Skeletal muscle cell (primary cell): ENCODE measurements at regions not wholly inside any gene's neighbourhood (a gene's known extent, or its start where the extent isn't known, plus 50 kb on each side); places are given as distances from the start of the nearest gene placed in this dataset.

Source experiments
- DNase-seq: peaks from one replicate; pipeline ENCODE4 v3.0.0-alpha.2; 2010; ENCODE audit warnings: low read depth
- H3K4me3 ChIP-seq: 2 replicates; pipeline ENCODE4 v1.5.1; 2011; ENCODE audit warnings: low read depth, mild to moderate bottlenecking, control low read depth, low read length, moderate library complexity

GRCh38 chr9:3059781-3060468 lies 216.0 kb upstream of the PUM3 start:
- H3K4me3 ChIP-seq: no peak overlapping the region
- no peak for DNase-seq

GRCh38 chr9:3058409-3058808 lies 214.5 kb upstream of the PUM3 start:
- no peak for DNase-seq
- H3K4me3 ChIP-seq: no peak overlapping the region

GRCh38 chr9:3054017-3054586 lies 210.2 kb upstream of the PUM3 start:
- no peak for DNase-seq
- H3K4me3 ChIP-seq: no peak overlapping the region

GRCh38 chr9:3049636-3050035 lies 205.7 kb upstream of the PUM3 start:
- DNase-seq: no peak
- no peak overlapping the region for H3K4me3 ChIP-seq

GRCh38 chr9:3047912-3048311 lies 204.0 kb upstream of the PUM3 start:
- DNase-seq: no peak
- no peak overlapping the region for H3K4me3 ChIP-seq

- no peak for DNase-seq
- H3K4me3 ChIP-seq: no peak overlapping the region
Observed at GRCh38 chr9:3045153-3045552, 201.3 kb upstream of the PUM3 start.

GRCh38 chr9:3043369-3043768 lies 199.5 kb upstream of the PUM3 start:
- H3K4me3 ChIP-seq: no peak overlapping the region
- DNase-seq: no peak

GRCh38 chr9:3040761-3041160 lies 196.9 kb upstream of the PUM3 start:
- no peak overlapping the region for H3K4me3 ChIP-seq
- no peak for DNase-seq

GRCh38 chr9:3036333-3036700 lies 192.4 kb upstream of the PUM3 start:
- H3K4me3 ChIP-seq: no peak overlapping the region
- no peak for DNase-seq

- H3K4me3 ChIP-seq: no peak overlapping the region
- DNase-seq: no peak
Observed at GRCh38 chr9:3035579-3036332, 191.9 kb upstream of the PUM3 start.

- no peak for DNase-seq
- no peak overlapping the region for H3K4me3 ChIP-seq
Observed at GRCh38 chr9:3032898-3033297, 189.0 kb upstream of the PUM3 start.

GRCh38 chr9:3028535-3028934 lies 184.6 kb upstream of the PUM3 start:
- no peak overlapping the region for H3K4me3 ChIP-seq
- DNase-seq: no peak

- H3K4me3 ChIP-seq: no peak overlapping the region
- DNase-seq: no peak
Observed at GRCh38 chr9:3027210-3027609, 183.3 kb upstream of the PUM3 start.

- DNase-seq: no peak
- H3K4me3 ChIP-seq: no peak overlapping the region
Observed at GRCh38 chr9:3023449-3023848, 179.6 kb upstream of the PUM3 start.

GRCh38 chr9:3018691-3019230 lies 174.9 kb upstream of the PUM3 start:
- no peak for DNase-seq
- no peak overlapping the region for H3K4me3 ChIP-seq

- no peak overlapping the region for H3K4me3 ChIP-seq
- DNase-seq: no peak
Observed at GRCh38 chr9:3018071-3018470, 174.2 kb upstream of the PUM3 start.

GRCh38 chr9:3014178-3014577 lies 170.3 kb upstream of the PUM3 start:
- no peak for DNase-seq
- H3K4me3 ChIP-seq: no peak overlapping the region

GRCh38 chr9:3012842-3013241 lies 168.9 kb upstream of the PUM3 start:
- H3K4me3 ChIP-seq: no peak overlapping the region
- DNase-seq: no peak

GRCh38 chr9:3012245-3012644 lies 168.3 kb upstream of the PUM3 start:
- DNase-seq: no peak
- no peak overlapping the region for H3K4me3 ChIP-seq

- no peak for DNase-seq
- no peak overlapping the region for H3K4me3 ChIP-seq
Observed at GRCh38 chr9:3008091-3008490, 164.2 kb upstream of the PUM3 start.

GRCh38 chr9:3007326-3007725 lies 163.4 kb upstream of the PUM3 start:
- DNase-seq: no peak

More at GRCh38 chr9:3007326-3007725, 163.4 kb upstream of the PUM3 start:
- H3K4me3 ChIP-seq: no peak overlapping the region
